Calu3 (cell line): ENCODE measurements at regions not wholly inside any gene's neighbourhood (a gene's known extent, or its start where the extent isn't known, plus 50 kb on each side); places are given as distances from the start of the nearest gene placed in this dataset.

Experiments
- BruUV-seq: library from RNA; stranded (reverse); fragments of 400-500 nt; replicated peaks from 2 replicates; lab custom pipeline; 2021; lab: Mats Ljungman, UMichigan
- CTCF ChIA-PET: fragments of 300-600 bp; sonication (Branson Sonifier 250); formaldehyde crosslinking; loops from one replicate; lab custom pipeline; 2022; ENCODE audit warnings: antibody characterized with exemption; lab: Charles Lee
- DNase-seq: peaks from one replicate; pipeline ENCODE4 v3.0.0; 2022
- H3K27ac Mint-ChIP-seq: one replicate; pipeline ENCODE4 v1.8.0; 2022; ENCODE audit warnings: mixed read lengths; ENCODE audit not compliant: unreplicated experiment
- H3K27me3 Mint-ChIP-seq: one replicate; pipeline ENCODE4 v1.8.0; 2022; ENCODE audit warnings: mixed read lengths; ENCODE audit not compliant: unreplicated experiment
- H3K36me3 Mint-ChIP-seq: one replicate; pipeline ENCODE4 v1.8.0; 2022; ENCODE audit warnings: mild to moderate bottlenecking, moderate library complexity, mixed read lengths; ENCODE audit not compliant: insufficient read depth, unreplicated experiment
- H3K4me1 Mint-ChIP-seq: one replicate; pipeline ENCODE4 v1.8.0; 2022; ENCODE audit warnings: mild to moderate bottlenecking, low read depth, mixed read lengths; ENCODE audit not compliant: unreplicated experiment
- H3K4me3 Mint-ChIP-seq: one replicate; pipeline ENCODE4 v1.8.0; 2022; ENCODE audit warnings: mild to moderate bottlenecking, low read depth, moderate library complexity, mixed read lengths; ENCODE audit not compliant: unreplicated experiment
- H3K9me3 Mint-ChIP-seq: one replicate; pipeline ENCODE4 v1.8.0; 2022; ENCODE audit warnings: low read depth, mixed read lengths; ENCODE audit not compliant: unreplicated experiment
- CTCF ChIP-seq: fragments of 200-600 bp; IDR thresholded peaks from one replicate; pipeline ENCODE4 v1.8.0; 2022; ENCODE audit warnings: antibody characterized with exemption; ENCODE audit not compliant: unreplicated experiment
- intact Hi-C: fragments of 100-400 bp; cut with micrococcal nuclease; formaldehyde crosslinking; loops from one replicate; pipeline ENCODE4 v1.10.0; 2022; ENCODE audit not compliant: unreplicated experiment

- Mint-ChIP-seq H3K9me3 (peaks cover 39% of the 10 kb centered on the region), H3K27me3 (no peaks in the 10 kb centered on the region)
- no peak for TF ChIP-seq CTCF
Measured at GRCh38 chr22:48331266-48331665, 1496.4 kb downstream of the BRD1 start.

GRCh38 chr22:48327721-48328120, 1500.0 kb downstream of the BRD1 start:
- Mint-ChIP-seq H3K27ac (no peak overlapping the region), H3K4me1 (no peaks in the 10 kb centered on the region), H3K4me3 (no peak overlapping the region), H3K36me3 (no peaks in the 10 kb centered on the region), H3K9me3 (peaks cover 41% of the 10 kb centered on the region), H3K27me3 (no peaks in the 10 kb centered on the region)
- DNase-seq, result no peak
- CTCF ChIA-PET, result no interaction called here
- TF ChIP-seq CTCF, result no peak
- intact Hi-C loops, result no loop called here
- BruUV-seq, result no TSS peak

More at GRCh38 chr22:48331266-48331665, 1496.4 kb downstream of the BRD1 start:
- no peak overlapping the region for H3K27ac Mint-ChIP-seq
- intact Hi-C loops, result no loop called here
- no peak for DNase-seq
- CTCF ChIA-PET, result no interaction called here
- no peaks in the 10 kb centered on the region for H3K36me3 Mint-ChIP-seq
- H3K4me1 Mint-ChIP-seq, result no peaks in the 10 kb centered on the region
- no TSS peak for BruUV-seq
- no peak overlapping the region for H3K4me3 Mint-ChIP-seq

GRCh38 chr22:48323746-48324145, 1503.9 kb downstream of the BRD1 start:
- CTCF ChIA-PET, result no interaction called here
- no peak for DNase-seq
- intact Hi-C loops, result no loop called here
- TF ChIP-seq CTCF, result no peak
- Mint-ChIP-seq H3K36me3 (no peaks in the 10 kb centered on the region), H3K4me1 (no peaks in the 10 kb centered on the region), H3K27ac (no peak overlapping the region), H3K9me3 (peaks cover 29% of the 10 kb centered on the region), H3K27me3 (no peaks in the 10 kb centered on the region), H3K4me3 (no peak overlapping the region)
- no TSS peak for BruUV-seq

GRCh38 chr22:48322907-48323306, 1504.8 kb downstream of the BRD1 start:
- no peak for TF ChIP-seq CTCF
- CTCF ChIA-PET, result no interaction called here
- Mint-ChIP-seq H3K27ac (no peak overlapping the region), H3K4me3 (no peak overlapping the region), H3K36me3 (no peaks in the 10 kb centered on the region), H3K9me3 (peaks cover 24% of the 10 kb centered on the region), H3K4me1 (no peaks in the 10 kb centered on the region), H3K27me3 (no peaks in the 10 kb centered on the region)
- no TSS peak for BruUV-seq
- no peak for DNase-seq
- intact Hi-C loops, result no loop called here
